HEK293T (cell line): ENCODE measurements at regions not wholly inside any gene's neighbourhood (a gene's known extent, or its start where the extent isn't known, plus 50 kb on each side); places are given as distances from the start of the nearest gene placed in this dataset.

Source experiments
- CTCF ChIA-PET: fragments of 350-600 bp; formaldehyde crosslinking; extraction: SDS; loops from one replicate; lab custom pipeline; 2021; ENCODE audit warnings: antibody characterized with exemption, inconsistent platforms; lab: Yijun Ruan, JAX
- POLR2A ChIA-PET: fragments of 350-600 bp; formaldehyde crosslinking; extraction: SDS; loops from one replicate; lab custom pipeline; 2020; ENCODE audit warnings: antibody characterized with exemption, inconsistent platforms; lab: Yijun Ruan, JAX
- DNase-seq: peaks from one replicate; pipeline ENCODE4 v3.0.0; 2012; ENCODE audit warnings: mixed read lengths; ENCODE audit errors: extremely low spot score
- ARNT ChIP-seq: fragments of 450-650 bp; IDR thresholded peaks from 2 replicates; pipeline ENCODE4 v1.6.1; 2017; ENCODE audit warnings: mild to moderate bottlenecking
- BHLHE40 ChIP-seq: fragments of 450-650 bp; IDR thresholded peaks from 2 replicates; pipeline ENCODE4 v1.6.1; 2016; ENCODE audit warnings: mild to moderate bottlenecking, moderate library complexity, borderline replicate concordance
- CTBP1 ChIP-seq: fragments of 450-650 bp; IDR thresholded peaks from 2 replicates; pipeline ENCODE4 v1.6.1; 2016; ENCODE audit warnings: borderline replicate concordance
- ELF4 ChIP-seq: fragments of 450-650 bp; IDR thresholded peaks from 2 replicates; pipeline ENCODE4 v1.6.1; 2017; ENCODE audit warnings: antibody characterized with exemption
- FOXA1 ChIP-seq: fragments of 450-650 bp; IDR thresholded peaks from 2 replicates; pipeline ENCODE4 v1.6.1; 2016; ENCODE audit warnings: mild to moderate bottlenecking
- FOXK2 ChIP-seq: fragments of 450-650 bp; IDR thresholded peaks from 2 replicates; pipeline ENCODE4 v1.6.1; 2016; ENCODE audit warnings: mild to moderate bottlenecking
- FOXM1 ChIP-seq: fragments of 450-650 bp; IDR thresholded peaks from 2 replicates; pipeline ENCODE4 v1.6.1; 2017; ENCODE audit warnings: mild to moderate bottlenecking, borderline replicate concordance
- HDGF ChIP-seq: fragments of 450-650 bp; IDR thresholded peaks from 2 replicates; pipeline ENCODE4 v1.6.1; 2017; ENCODE audit warnings: antibody characterized with exemption, borderline replicate concordance
- L3MBTL2 ChIP-seq: fragments of 450-650 bp; conservative IDR thresholded peaks from 2 replicates; pipeline ENCODE4 v1.6.1; 2016; ENCODE audit warnings: mild to moderate bottlenecking
- LEF1 ChIP-seq: fragments of 450-650 bp; IDR thresholded peaks from 2 replicates; pipeline ENCODE4 v1.6.1; 2017; ENCODE audit warnings: mild to moderate bottlenecking, borderline replicate concordance
- NFRKB ChIP-seq: fragments of 450-650 bp; IDR thresholded peaks from 2 replicates; pipeline ENCODE4 v1.6.1; 2016; ENCODE audit warnings: mild to moderate bottlenecking, moderate library complexity
- PKNOX1 ChIP-seq: fragments of 450-650 bp; IDR thresholded peaks from 2 replicates; pipeline ENCODE4 v1.6.1; 2016
- SP1 ChIP-seq: fragments of 450-650 bp; IDR thresholded peaks from 2 replicates; pipeline ENCODE4 v1.6.1; 2017
- SUZ12 ChIP-seq: fragments of 450-650 bp; IDR thresholded peaks from 2 replicates; pipeline ENCODE4 v1.6.1; 2016; ENCODE audit warnings: mild to moderate bottlenecking
- TARDBP ChIP-seq: fragments of 450-650 bp; IDR thresholded peaks from 2 replicates; pipeline ENCODE4 v1.6.1; 2016
- ZNF384 ChIP-seq: fragments of 450-650 bp; IDR thresholded peaks from 2 replicates; pipeline ENCODE4 v1.6.1; 2016

DNA sequence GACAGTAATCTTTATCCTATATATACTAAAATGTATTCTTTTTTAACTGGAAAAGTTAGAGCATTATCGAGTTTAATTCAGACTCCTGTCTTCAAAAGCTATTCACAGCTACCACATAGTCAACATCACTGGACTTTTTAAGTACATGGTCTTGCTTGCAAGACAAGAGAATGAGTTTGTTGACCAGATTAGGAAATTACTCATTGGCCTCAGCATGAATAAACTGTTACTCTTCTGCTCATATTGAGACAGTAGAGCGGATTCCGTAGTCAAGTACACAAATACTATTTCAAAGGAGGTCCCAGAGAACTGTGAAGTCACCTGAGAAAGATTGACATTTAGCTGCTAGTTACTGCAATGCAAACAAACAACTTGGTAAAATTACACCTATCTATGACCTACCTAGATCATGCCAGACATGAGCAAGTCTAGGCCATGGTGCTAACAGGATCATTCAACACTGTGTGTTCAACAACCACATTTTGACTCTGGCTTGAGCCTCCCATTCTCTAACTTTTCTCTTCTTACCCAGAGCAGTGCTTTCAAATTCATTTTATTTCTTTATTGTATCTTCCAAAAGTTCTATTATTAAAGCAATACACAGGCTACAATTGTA, 280.9 kb downstream of the NEBL start:
- TF ChIP-seq FOXA1 (no peak), ELF4 (no peak), NFRKB (no peak), BHLHE40 (no peak), L3MBTL2 (no peak), SUZ12 (no peak), TARDBP (no peak), SP1 (no peak), CTBP1 (no peak), PKNOX1 (no peak), ZNF384 (no peak), FOXK2 (no peak), LEF1 (no peak), ARNT (no peak), FOXM1 (no peak), HDGF (no peak)
- CTCF ChIA-PET, result no interaction called here
- no peak for DNase-seq
- POLR2A ChIA-PET, result no interaction called here

- POLR2A ChIA-PET, result no interaction called here
Measured at GRCh38 chr10:20615395-20615794, 281.7 kb downstream of the NEBL start.

GRCh38 chr10:20614911-20615310, 282.2 kb downstream of the NEBL start:
- ChIA-PET POLR2A (no interaction called here), CTCF (no interaction called here)
- TF ChIP-seq TARDBP (no peak), LEF1 (no peak), ELF4 (no peak), L3MBTL2 (no peak), FOXA1 (no peak), HDGF (no peak), SP1 (no peak), FOXM1 (no peak), FOXK2 (no peak), ARNT (no peak), PKNOX1 (no peak), CTBP1 (no peak), ZNF384 (no peak), BHLHE40 (no peak), NFRKB (no peak), SUZ12 (no peak)
- DNase-seq, result no peak

More at GRCh38 chr10:20615395-20615794, 281.7 kb downstream of the NEBL start:
- no peak for TF ChIP-seq FOXM1
- TF ChIP-seq PKNOX1, result no peak
- no peak for TF ChIP-seq ARNT
- CTCF ChIA-PET, result no interaction called here
- DNase-seq, result no peak

GRCh38 chr10:20608503-20608902, 288.6 kb downstream of the NEBL start:
- no peak for DNase-seq
- CTCF ChIA-PET, result no interaction called here
- TF ChIP-seq FOXK2, result no peak
- TF ChIP-seq ELF4, result no peak
- POLR2A ChIA-PET, result interaction anchor here (1.2 kb wide), 1 partner anchor 10 kb away, joined by 3 read pairs; no protein-coding TSS in a partner anchor

DNA sequence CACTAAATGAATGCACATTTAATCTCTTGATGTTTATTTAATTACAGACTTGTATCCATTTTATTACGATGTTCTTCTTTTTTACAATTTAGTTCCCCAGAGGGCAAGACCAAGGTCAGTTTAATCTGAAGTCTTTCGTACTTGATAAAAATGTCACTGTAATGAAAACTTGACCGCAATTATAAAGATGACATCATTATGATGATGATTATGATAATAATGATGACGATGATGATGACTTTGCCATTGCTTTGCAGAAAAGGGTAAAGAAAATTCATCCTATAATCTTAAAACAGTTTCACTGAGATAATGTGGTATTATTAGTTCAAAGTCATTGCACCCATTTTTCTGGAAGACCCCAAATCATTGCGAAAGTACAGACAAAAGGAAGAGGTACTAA, 290.1 kb downstream of the NEBL start:
- CTCF ChIA-PET, result no interaction called here
- POLR2A ChIA-PET, result no interaction called here
- TF ChIP-seq SP1, result no peak
- TF ChIP-seq FOXK2, result no peak
- no peak for TF ChIP-seq ZNF384
- no peak for TF ChIP-seq L3MBTL2
- TF ChIP-seq CTBP1, result no peak
- TF ChIP-seq NFRKB, result no peak
- no peak for TF ChIP-seq ELF4
- no peak for TF ChIP-seq BHLHE40
- TF ChIP-seq FOXM1, result no peak
- TF ChIP-seq HDGF, result no peak
- no peak for TF ChIP-seq PKNOX1
- no peak for TF ChIP-seq LEF1
- TF ChIP-seq TARDBP, result no peak
- no peak for TF ChIP-seq ARNT
- TF ChIP-seq FOXA1, result no peak
- no peak for TF ChIP-seq SUZ12

DNA sequence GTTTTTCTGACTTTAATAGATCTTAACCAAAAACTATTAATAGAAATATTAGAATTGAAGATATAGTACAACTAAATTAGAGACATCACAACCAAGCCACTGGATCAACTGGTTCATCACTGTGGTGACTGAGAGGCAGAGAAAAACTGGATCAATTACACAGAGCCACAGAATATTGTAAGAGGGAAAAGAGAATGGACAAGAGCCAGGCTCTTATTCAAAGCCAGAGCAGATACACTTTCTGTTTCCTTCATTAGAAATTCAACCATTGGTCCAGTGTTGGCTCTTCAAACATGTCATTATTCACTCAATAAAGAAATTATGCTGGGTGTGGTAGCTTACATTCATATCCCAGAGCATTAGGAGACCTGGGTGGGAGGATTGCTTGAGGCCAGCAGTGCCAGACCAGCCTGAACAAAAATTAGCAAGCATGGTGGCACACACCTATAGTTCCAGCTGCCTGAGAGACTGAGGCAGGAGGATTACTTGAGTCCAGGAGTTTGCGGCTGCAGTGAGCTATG, 295.1 kb downstream of the NEBL start:
- CTCF ChIA-PET, result no interaction called here
- POLR2A ChIA-PET, result no interaction called here

More for the DNA sequence above, 290.1 kb downstream of the NEBL start:
- no peak for DNase-seq

More for the DNA sequence above, 295.1 kb downstream of the NEBL start:
- no peak for DNase-seq
- TF ChIP-seq L3MBTL2 (no peak), CTBP1 (no peak), FOXK2 (no peak), FOXA1 (no peak), FOXM1 (no peak), SP1 (no peak), NFRKB (no peak), ZNF384 (no peak), LEF1 (no peak), PKNOX1 (no peak), TARDBP (no peak), SUZ12 (no peak), ELF4 (no peak), ARNT (no peak), HDGF (no peak), BHLHE40 (no peak)
